HEK293 (cell line): ENCODE measurements at regions not wholly inside any gene's neighbourhood (a gene's known extent, or its start where the extent isn't known, plus 50 kb on each side); places are given as distances from the start of the nearest gene placed in this dataset.

Experiments used
- CTCF ChIA-PET: fragments of 350-600 bp; formaldehyde crosslinking; extraction: SDS; loops from one replicate; lab custom pipeline; 2021; ENCODE audit warnings: antibody characterized with exemption; lab: Yijun Ruan, JAX
- POLR2A ChIA-PET: fragments of 300-600 bp; formaldehyde crosslinking; extraction: SDS; loops from one replicate; lab custom pipeline; 2020; ENCODE audit warnings: antibody characterized with exemption, inconsistent platforms; lab: Yijun Ruan, JAX
- H3K27ac ChIP-seq: fragments of 200-500 bp; sonication (Bioruptor generic); 2 replicates; pipeline ENCODE4 v1.5.1; 2014; ENCODE audit warnings: low read depth, low read length, control low read depth, inconsistent platforms; ENCODE audit errors: extremely low read depth
- H3K36me3 ChIP-seq, 2 experiments: fragments of 200-500 bp in 1 of 2; sonication (Bioruptor generic) in 1 of 2; 1 replicate in 1 of 2; 2 replicates in 1 of 2; pipeline ENCODE4 v1.5.1; 2014 to 2017; ENCODE audit warnings: inconsistent platforms in 2 of 2, low read length in 2 of 2; ENCODE audit not compliant: control insufficient read depth in 2 of 2, insufficient read depth in 1 of 2
- H3K4me1 ChIP-seq: fragments of 200-500 bp; sonication (Bioruptor generic); 2 replicates; pipeline ENCODE4 v1.5.1; 2014; ENCODE audit warnings: mild to moderate bottlenecking, low read length, inconsistent platforms; ENCODE audit not compliant: control insufficient read depth, insufficient read depth
- H3K4me3 ChIP-seq: 2 replicates; pipeline ENCODE4 v1.5.1; 2011; ENCODE audit warnings: low read depth, mild to moderate bottlenecking, control low read depth, low read length, moderate library complexity
- H3K9me3 ChIP-seq: fragments of 200-500 bp; sonication (Bioruptor generic); 2 replicates; pipeline ENCODE4 v1.5.1; 2014; ENCODE audit warnings: low read depth, low read length, inconsistent platforms; ENCODE audit not compliant: control insufficient read depth, insufficient read depth
- AEBP2 ChIP-seq: fragments of 450-650 bp; formaldehyde crosslinking; IDR thresholded peaks from 2 replicates; pipeline ENCODE4 v1.5.1; 2016; ENCODE audit warnings: missing biosample characterization, missing genetic modification characterization, borderline replicate concordance
- CTCF ChIP-seq: fragments of 450-650 bp; formaldehyde crosslinking; IDR thresholded peaks from 2 replicates; pipeline ENCODE4 v1.5.1; 2016; ENCODE audit warnings: missing biosample characterization, missing genetic modification characterization
- HOXD13 ChIP-seq: sonication (generic); formaldehyde crosslinking; IDR thresholded peaks from 2 replicates; pipeline ENCODE4 v1.8.0; 2022; ENCODE audit warnings: missing genetic modification reagents, borderline replicate concordance
- OSR2 ChIP-seq: fragments of 450-650 bp; formaldehyde crosslinking; IDR thresholded peaks from 2 replicates; pipeline ENCODE4 v1.5.1; 2016; ENCODE audit warnings: missing biosample characterization, missing genetic modification characterization
- REST ChIP-seq: fragments of 450-650 bp; formaldehyde crosslinking; IDR thresholded peaks from 2 replicates; pipeline ENCODE4 v1.5.1; 2016; ENCODE audit warnings: missing biosample characterization, missing genetic modification characterization
- SCRT2 ChIP-seq: fragments of 450-650 bp; formaldehyde crosslinking; IDR thresholded peaks from 2 replicates; pipeline ENCODE4 v1.5.1; 2016; ENCODE audit warnings: missing biosample characterization, missing genetic modification characterization
- SETDB1 ChIP-seq: IDR thresholded peaks from one replicate; pipeline ENCODE4 v1.6.1; 2017; ENCODE audit warnings: mild to moderate bottlenecking, low read length, moderate library complexity, mixed read lengths; ENCODE audit not compliant: insufficient read length
- SP3 ChIP-seq: fragments of 450-650 bp; formaldehyde crosslinking; IDR thresholded peaks from 2 replicates; pipeline ENCODE4 v1.5.1; 2016; ENCODE audit warnings: missing biosample characterization, missing genetic modification characterization
- ZFP69B ChIP-seq: fragments of 450-650 bp; formaldehyde crosslinking; IDR thresholded peaks from 2 replicates; pipeline ENCODE4 v1.5.1; 2016; ENCODE audit warnings: missing biosample characterization, missing genetic modification characterization
- ZNF10 ChIP-seq: fragments of 450-650 bp; formaldehyde crosslinking; IDR thresholded peaks from 2 replicates; pipeline ENCODE4 v1.5.1; 2017; ENCODE audit warnings: missing biosample characterization, missing genetic modification characterization
- ZNF140 ChIP-seq: fragments of 450-650 bp; formaldehyde crosslinking; IDR thresholded peaks from 2 replicates; pipeline ENCODE4 v1.5.1; 2016; ENCODE audit warnings: missing biosample characterization, missing genetic modification characterization
- ZNF16 ChIP-seq: fragments of 450-650 bp; formaldehyde crosslinking; IDR thresholded peaks from 2 replicates; pipeline ENCODE4 v1.5.1; 2016; ENCODE audit warnings: low read depth, missing biosample characterization, missing genetic modification characterization
- ZNF248 ChIP-seq: fragments of 450-650 bp; formaldehyde crosslinking; IDR thresholded peaks from 2 replicates; pipeline ENCODE4 v1.5.1; 2017; ENCODE audit warnings: missing biosample characterization, missing genetic modification characterization
- ZNF266 ChIP-seq: fragments of 450-650 bp; formaldehyde crosslinking; IDR thresholded peaks from 2 replicates; pipeline ENCODE4 v1.5.1; 2016; ENCODE audit warnings: missing biosample characterization, missing genetic modification characterization, low read depth
- ZNF311 ChIP-seq: fragments of 450-650 bp; formaldehyde crosslinking; IDR thresholded peaks from 2 replicates; pipeline ENCODE4 v1.5.1; 2017; ENCODE audit warnings: missing biosample characterization, missing genetic modification characterization, borderline replicate concordance
- ZNF324 ChIP-seq: fragments of 450-650 bp; formaldehyde crosslinking; IDR thresholded peaks from 2 replicates; pipeline ENCODE4 v1.5.1; 2016; ENCODE audit warnings: missing biosample characterization, missing genetic modification characterization
- ZNF37A ChIP-seq: fragments of 450-650 bp; IDR thresholded peaks from 2 replicates; pipeline ENCODE4 v1.5.1; 2018; ENCODE audit warnings: missing biosample characterization, missing genetic modification characterization
- ZNF394 ChIP-seq: fragments of 450-650 bp; formaldehyde crosslinking; IDR thresholded peaks from 2 replicates; pipeline ENCODE4 v1.5.1; 2016; ENCODE audit warnings: missing biosample characterization, missing genetic modification characterization, mild to moderate bottlenecking, moderate library complexity, borderline replicate concordance
- ZNF404 ChIP-seq: fragments of 450-650 bp; formaldehyde crosslinking; IDR thresholded peaks from 2 replicates; pipeline ENCODE4 v1.5.1; 2017; ENCODE audit warnings: missing biosample characterization, missing genetic modification characterization
- ZNF48 ChIP-seq: fragments of 450-650 bp; formaldehyde crosslinking; IDR thresholded peaks from 2 replicates; pipeline ENCODE4 v1.5.1; 2016; ENCODE audit warnings: missing biosample characterization, missing genetic modification characterization
- ZNF521 ChIP-seq: fragments of 450-650 bp; formaldehyde crosslinking; IDR thresholded peaks from 2 replicates; pipeline ENCODE4 v1.5.1; 2017; ENCODE audit warnings: missing biosample characterization, mild to moderate bottlenecking, missing genetic modification characterization
- ZNF621 ChIP-seq: fragments of 450-650 bp; formaldehyde crosslinking; IDR thresholded peaks from 2 replicates; pipeline ENCODE4 v1.5.1; 2017; ENCODE audit warnings: missing biosample characterization, missing genetic modification characterization
- ZNF654 ChIP-seq: fragments of 450-650 bp; formaldehyde crosslinking; IDR thresholded peaks from 2 replicates; pipeline ENCODE4 v1.5.1; 2016; ENCODE audit warnings: low read depth, missing biosample characterization, missing genetic modification characterization
- ZNF704 ChIP-seq: fragments of 450-650 bp; formaldehyde crosslinking; IDR thresholded peaks from 2 replicates; pipeline ENCODE4 v1.5.1; 2016; ENCODE audit warnings: missing biosample characterization, missing genetic modification characterization
- ZNF791 ChIP-seq: fragments of 450-650 bp; formaldehyde crosslinking; IDR thresholded peaks from 2 replicates; pipeline ENCODE4 v1.5.1; 2016; ENCODE audit warnings: missing biosample characterization, missing genetic modification characterization
- ZSCAN16 ChIP-seq: fragments of 450-650 bp; formaldehyde crosslinking; IDR thresholded peaks from 2 replicates; pipeline ENCODE4 v1.5.1; 2016; ENCODE audit warnings: missing biosample characterization, missing genetic modification characterization
- ZSCAN30 ChIP-seq: fragments of 450-650 bp; IDR thresholded peaks from 2 replicates; pipeline ENCODE4 v1.5.1; 2018; ENCODE audit warnings: missing biosample characterization, mild to moderate bottlenecking, missing genetic modification characterization, moderate library complexity
- TF ChIP-seq, protein P1 (sequence below): fragments of 450-650 bp; formaldehyde crosslinking; IDR thresholded peaks from 2 replicates; pipeline ENCODE4 v1.5.1; 2017; ENCODE audit warnings: missing biosample characterization, mild to moderate bottlenecking, missing genetic modification characterization, moderate library complexity
- TF ChIP-seq, protein P2 (sequence below): fragments of 450-650 bp; IDR thresholded peaks from 2 replicates; pipeline ENCODE4 v1.5.1; 2018; ENCODE audit warnings: missing biosample characterization, missing genetic modification characterization

- ChIA-PET CTCF (interaction anchor here (1.1 kb wide), 1 partner anchor 412 kb away, joined by 4 read pairs; no protein-coding TSS in a partner anchor), POLR2A (no interaction called here)
These were observed 62.1 kb upstream of the SESN3 start for GRCh38 chr11:95293116-95293515.

GRCh38 chr11:95291946-95292345 lies 60.9 kb upstream of the SESN3 start:
- ChIA-PET POLR2A (no interaction called here), CTCF (no interaction called here)
- TF ChIP-seq, protein P1, sequence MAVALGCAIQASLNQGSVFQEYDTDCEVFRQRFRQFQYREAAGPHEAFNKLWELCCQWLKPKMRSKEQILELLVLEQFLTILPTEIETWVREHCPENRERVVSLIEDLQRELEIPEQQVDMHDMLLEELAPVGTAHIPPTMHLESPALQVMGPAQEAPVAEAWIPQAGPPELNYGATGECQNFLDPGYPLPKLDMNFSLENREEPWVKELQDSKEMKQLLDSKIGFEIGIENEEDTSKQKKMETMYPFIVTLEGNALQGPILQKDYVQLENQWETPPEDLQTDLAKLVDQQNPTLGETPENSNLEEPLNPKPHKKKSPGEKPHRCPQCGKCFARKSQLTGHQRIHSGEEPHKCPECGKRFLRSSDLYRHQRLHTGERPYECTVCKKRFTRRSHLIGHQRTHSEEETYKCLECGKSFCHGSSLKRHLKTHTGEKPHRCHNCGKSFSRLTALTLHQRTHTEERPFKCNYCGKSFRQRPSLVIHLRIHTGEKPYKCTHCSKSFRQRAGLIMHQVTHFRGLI (tag by site-specific recombination) = no peak
- no peak for TF ChIP-seq ZNF10 (tag by site-specific recombination)
- no peak for TF ChIP-seq REST
- no peak for TF ChIP-seq ZNF248 (tag by site-specific recombination)
- TF ChIP-seq, protein P2, sequence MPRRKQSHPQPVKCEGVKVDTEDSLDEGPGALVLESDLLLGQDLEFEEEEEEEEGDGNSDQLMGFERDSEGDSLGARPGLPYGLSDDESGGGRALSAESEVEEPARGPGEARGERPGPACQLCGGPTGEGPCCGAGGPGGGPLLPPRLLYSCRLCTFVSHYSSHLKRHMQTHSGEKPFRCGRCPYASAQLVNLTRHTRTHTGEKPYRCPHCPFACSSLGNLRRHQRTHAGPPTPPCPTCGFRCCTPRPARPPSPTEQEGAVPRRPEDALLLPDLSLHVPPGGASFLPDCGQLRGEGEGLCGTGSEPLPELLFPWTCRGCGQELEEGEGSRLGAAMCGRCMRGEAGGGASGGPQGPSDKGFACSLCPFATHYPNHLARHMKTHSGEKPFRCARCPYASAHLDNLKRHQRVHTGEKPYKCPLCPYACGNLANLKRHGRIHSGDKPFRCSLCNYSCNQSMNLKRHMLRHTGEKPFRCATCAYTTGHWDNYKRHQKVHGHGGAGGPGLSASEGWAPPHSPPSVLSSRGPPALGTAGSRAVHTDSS = no peak
- TF ChIP-seq ZNF621 (tag by site-specific recombination) = no peak
- no peak for TF ChIP-seq ZNF16 (tag by site-specific recombination)
- TF ChIP-seq AEBP2 (tag by site-specific recombination) = no peak
- TF ChIP-seq ZNF521 (tag by site-specific recombination) = no peak
- TF ChIP-seq ZNF266 (tag by site-specific recombination) = no peak
- TF ChIP-seq ZNF791 = no peak
- no peaks in the 10 kb centered on the region for H3K36me3 ChIP-seq
- H3K4me1 ChIP-seq = no peaks in the 10 kb centered on the region; the same call in 1 of the 2 replicates
- no peak overlapping the region for H3K4me3 ChIP-seq
- no peaks in the 10 kb centered on the region for H3K9me3 ChIP-seq
- H3K27ac ChIP-seq = no peak overlapping the region

More at GRCh38 chr11:95293116-95293515, 62.1 kb upstream of the SESN3 start:
- H3K36me3 ChIP-seq = no peaks in the 10 kb centered on the region
- H3K4me3 ChIP-seq = no peak overlapping the region
- H3K27ac ChIP-seq = no peak overlapping the region
- TF ChIP-seq CTCF = no peak
- no peak for TF ChIP-seq SCRT2 (tag by site-specific recombination)
- TF ChIP-seq HOXD13 (CRISPR knock-in tag) = no peak
- TF ChIP-seq ZNF394 (tag by site-specific recombination) = no peak
- TF ChIP-seq ZSCAN30 (tag by site-specific recombination) = no peak
- TF ChIP-seq ZNF48 (tag by site-specific recombination) = no peak
- no peak for TF ChIP-seq ZNF37A
- TF ChIP-seq ZNF140 = no peak
- no peak for TF ChIP-seq ZFP69B
- no peak for TF ChIP-seq ZNF311 (tag by site-specific recombination)
- TF ChIP-seq ZNF704 (tag by site-specific recombination) = no peak
- TF ChIP-seq ZNF404 (tag by site-specific recombination) = no peak
- TF ChIP-seq ZSCAN16 (tag by site-specific recombination) = no peak
- TF ChIP-seq SETDB1 = no peak
- no peak for TF ChIP-seq OSR2 (tag by site-specific recombination)
- TF ChIP-seq SP3 = no peak
- no peak for TF ChIP-seq ZNF654 (tag by site-specific recombination)
- TF ChIP-seq ZNF324 (tag by site-specific recombination) = no peak
- no peaks in the 10 kb centered on the region; the same call in 1 of the 2 replicates for H3K4me1 ChIP-seq
- no peaks in the 10 kb centered on the region for H3K9me3 ChIP-seq
